Neutrophil (primary cell): ENCODE measurements at regions not wholly inside any gene's neighbourhood (a gene's known extent, or its start where the extent isn't known, plus 50 kb on each side); places are given as distances from the start of the nearest gene placed in this dataset.

Experiments used
- H3K27ac ChIP-seq: fragments of 200-600 bp; sonication (generic); 2 replicates; pipeline ENCODE4 v1.5.1; 2016; ENCODE audit warnings: mild to moderate bottlenecking, moderate library complexity
- H3K27me3 ChIP-seq: fragments of 200-600 bp; sonication (generic); 2 replicates; pipeline ENCODE4 v1.6.0; 2016; ENCODE audit warnings: mild to moderate bottlenecking
- H3K36me3 ChIP-seq: fragments of 200-600 bp; sonication (generic); 2 replicates; pipeline ENCODE4 v1.5.1; 2017
- H3K4me1 ChIP-seq, 2 experiments: fragments of 200-600 bp in 1 of 2; sonication (generic) in 1 of 2; 1 replicate in 1 of 2; 2 replicates in 1 of 2; pipeline versions ENCODE4 v1.5.1 to v1.6.1; 2013 to 2016; ENCODE audit warnings: low read depth in 1 of 2, low read length in 1 of 2, mild to moderate bottlenecking in 1 of 2, moderate library complexity in 1 of 2; ENCODE audit not compliant: control insufficient read depth in 1 of 2, insufficient read depth in 1 of 2
- H3K4me3 ChIP-seq, 2 experiments: fragments of 200-600 bp in 1 of 2; sonication (generic) in 1 of 2; 1 replicate in 1 of 2; 2 replicates in 1 of 2; pipeline ENCODE4 v1.5.1; 2013 to 2016; ENCODE audit warnings: low read depth in 1 of 2, low read length in 1 of 2, mild to moderate bottlenecking in 1 of 2, moderate library complexity in 1 of 2
- H3K9me3 ChIP-seq: fragments of 200-600 bp; sonication (generic); 2 replicates; pipeline ENCODE4 v1.5.1; 2016
- CTCF ChIP-seq: fragments of 200-600 bp; sonication (generic); IDR thresholded peaks from 2 replicates; pipeline ENCODE4 v1.5.1; 2016; ENCODE audit warnings: antibody characterized with exemption

GRCh38 chr18:46402945-46403344 is 254.1 kb downstream of the LOXHD1 start:
- H3K36me3 ChIP-seq = no peaks in the 10 kb centered on the region
- no peak overlapping the region for H3K27ac ChIP-seq
- H3K9me3 ChIP-seq = no peaks in the 10 kb centered on the region
- no peak for TF ChIP-seq CTCF
- H3K27me3 ChIP-seq = peaks cover 3% of the 10 kb centered on the region
- H3K4me1 ChIP-seq = no peaks in the 10 kb centered on the region
- H3K4me3 ChIP-seq = no peak overlapping the region

GRCh38 chr18:46405832-46406538 is 251.0 kb downstream of the LOXHD1 start:
- Histone ChIP-seq H3K36me3 (no peaks in the 10 kb centered on the region), H3K4me1 (no peaks in the 10 kb centered on the region)

GRCh38 chr18:46406539-46406932 is 250.5 kb downstream of the LOXHD1 start:
- Histone ChIP-seq H3K27ac (no peak overlapping the region), H3K4me3 (no peak overlapping the region), H3K27me3 (peaks cover 7% of the 10 kb centered on the region), H3K36me3 (no peaks in the 10 kb centered on the region), H3K4me1 (no peaks in the 10 kb centered on the region), H3K9me3 (no peaks in the 10 kb centered on the region)
- TF ChIP-seq CTCF = no peak

More at GRCh38 chr18:46405832-46406538, 251.0 kb downstream of the LOXHD1 start:
- Histone ChIP-seq H3K9me3 (no peaks in the 10 kb centered on the region), H3K4me3 (no peak overlapping the region), H3K27ac (no peak overlapping the region), H3K27me3 (peaks cover 7% of the 10 kb centered on the region)
- TF ChIP-seq CTCF = no peak

- H3K27ac ChIP-seq = no peak overlapping the region
- TF ChIP-seq CTCF = no peak
These were observed 249.4 kb downstream of the LOXHD1 start for GRCh38 chr18:46407486-46408166.

DNA sequence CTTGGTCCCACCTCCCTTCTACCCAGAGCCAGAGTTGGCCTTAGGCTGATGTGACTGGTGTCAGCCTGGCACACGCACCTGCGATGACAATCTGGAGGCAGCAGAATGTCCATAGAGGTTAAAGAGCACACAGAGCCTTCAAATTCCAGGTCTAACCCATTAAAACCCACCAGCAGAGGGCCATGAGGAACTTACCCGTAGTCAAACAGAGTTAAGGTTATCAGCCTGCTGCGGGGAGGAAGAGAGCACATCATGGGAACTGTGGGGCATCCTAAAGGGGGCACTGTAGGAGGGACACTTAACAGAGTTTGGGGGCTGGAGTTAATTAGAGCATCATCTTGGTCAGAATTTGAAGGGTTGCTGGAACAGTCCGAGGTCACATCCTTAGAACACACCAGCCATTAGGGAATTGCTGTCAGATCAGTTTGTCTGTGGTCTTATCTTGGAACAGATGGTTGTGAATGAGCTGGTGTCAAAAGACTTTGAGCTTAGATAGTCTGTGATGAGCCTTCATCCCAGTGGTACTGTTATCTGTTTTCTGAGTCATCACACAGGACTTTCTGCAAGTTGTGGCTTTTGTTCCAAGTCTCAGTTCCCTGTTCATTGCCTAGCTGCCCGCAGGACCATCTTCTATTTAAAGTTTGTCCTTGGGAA is 248.6 kb downstream of the LOXHD1 start:
- no peak overlapping the region for H3K4me3 ChIP-seq
- H3K9me3 ChIP-seq = no peaks in the 10 kb centered on the region
- no peaks in the 10 kb centered on the region for H3K36me3 ChIP-seq
- H3K27ac ChIP-seq = no peak overlapping the region
- no peaks in the 10 kb centered on the region for H3K4me1 ChIP-seq
- peaks cover 7% of the 10 kb centered on the region for H3K27me3 ChIP-seq
- TF ChIP-seq CTCF = no peak

More at GRCh38 chr18:46407486-46408166, 249.4 kb downstream of the LOXHD1 start:
- Histone ChIP-seq H3K4me1 (no peaks in the 10 kb centered on the region), H3K4me3 (no peak overlapping the region), H3K36me3 (no peaks in the 10 kb centered on the region), H3K9me3 (no peaks in the 10 kb centered on the region), H3K27me3 (peaks cover 7% of the 10 kb centered on the region)
